ENCODE measurements at regions not wholly inside any gene's neighbourhood (a gene's known extent, or its start where the extent isn't known, plus 50 kb on each side); places are given as distances from the start of the nearest gene placed in this dataset.

DNA sequence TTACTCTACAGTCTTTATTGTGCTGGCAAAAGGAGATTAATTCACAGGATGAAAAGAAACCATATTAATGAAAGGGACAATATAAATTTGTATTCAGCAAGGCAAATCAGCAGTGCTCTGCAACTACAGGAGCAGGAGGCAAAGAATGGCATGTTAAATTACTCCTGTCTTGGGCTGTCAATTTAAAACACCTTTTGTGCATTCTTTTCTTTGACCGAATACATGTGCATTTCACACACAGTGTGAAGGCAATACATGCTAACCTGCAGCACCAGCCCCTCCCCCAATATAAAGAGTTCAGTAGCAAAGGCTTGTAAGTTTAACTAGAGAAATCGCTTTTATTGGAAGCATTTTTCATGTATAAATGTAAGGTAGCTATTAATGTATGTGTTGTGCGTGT is 275.2 kb upstream of the TOPAZ1 start:
- Histone ChIP-seq H3K4me1 (ENCODE audit: insufficient read depth, low read length) (peaks cover 18% of the 10 kb centered on the region), H4K20me1 (ENCODE audit: control insufficient read depth, insufficient read depth, insufficient read length) (no peaks in the 10 kb centered on the region), H3T11ph (ENCODE audit: low read length) (no peak overlapping the region), H3K79me1 (ENCODE audit: insufficient read depth, low read depth, low read length, poor library complexity, severe bottlenecking) (no peaks in the 10 kb centered on the region), H3K56ac (ENCODE audit: insufficient read length, low read depth, low read length) (no peak overlapping the region), H3K23me2 (ENCODE audit: insufficient read length, low read depth, low read length, poor library complexity, severe bottlenecking) (no peaks in the 10 kb centered on the region), H3K4me2 (ENCODE audit: insufficient read depth, insufficient read length, low read length) (no peak overlapping the region), H2BK15ac (ENCODE audit: low read depth, low read length) (no peak overlapping the region), H4K5ac (ENCODE audit: insufficient read length, low read depth, low read length) (no peak overlapping the region), H3K23ac (ENCODE audit: insufficient read length, low read depth, low read length) (no peak overlapping the region), H4K91ac (ENCODE audit: insufficient read length, low read depth, low read length) (no peak overlapping the region), H3K9ac (ENCODE audit: extremely low read depth, insufficient read length, low read length) (no peak overlapping the region), H3K27me3 (ENCODE audit: insufficient read depth, low read length) (no peaks in the 10 kb centered on the region), H2AK5ac (ENCODE audit: insufficient read length, low read length) (no peak overlapping the region), H3K18ac (ENCODE audit: insufficient read length, low read depth, low read length) (no peak overlapping the region), H3K27ac (ENCODE audit: insufficient read length, low read depth, low read length) (no peak overlapping the region), H2BK20ac (ENCODE audit: low read depth, low read length, poor library complexity, severe bottlenecking) (no peak overlapping the region), H3K14ac (ENCODE audit: insufficient read depth, low read length) (no peak overlapping the region), H3K4ac (ENCODE audit: low read depth, low read length) (no peak overlapping the region), H2BK5ac (ENCODE audit: insufficient read length, low read length) (no peak overlapping the region), H2BK120ac (ENCODE audit: low read depth, low read length, poor library complexity, severe bottlenecking) (no peak overlapping the region), H3K9me3 (ENCODE audit: control insufficient read depth, low read depth, low read length) (no peaks in the 10 kb centered on the region), H2AFZ (ENCODE audit: low read length) (no peak overlapping the region), H3K79me2 (ENCODE audit: insufficient read depth, low read length) (no peaks in the 10 kb centered on the region), H4K8ac (replicated peaks; ENCODE audit: insufficient read length, low read depth, low read length) (no peak overlapping the region), H2BK12ac (ENCODE audit: insufficient read length, low read depth, low read length) (no peak overlapping the region)
- Mint-ChIP-seq H3K36me3 (ENCODE audit: insufficient read depth in 1 of 3, low read depth in 3 of 3) (peaks cover 0 to 3% (median 0%) of the 10 kb centered on the region in 3 experiments; a peak in 2 of 7 replicates), H3K27me3 (ENCODE audit: low read depth) (peaks cover 3% of the 10 kb centered on the region; the same call in 1 of the 2 replicates), H3K9me3 (peaks cover 0 to 2% of the 10 kb centered on the region in 2 experiments; a peak in 2 of 5 replicates), H3K27ac (no peak overlapping the region), H3K4me3 (no peak overlapping the region), H3K4me1 (peaks cover 49 to 51% of the 10 kb centered on the region in 2 experiments)
- WGBS (ENCODE audit: extremely low coverage, insufficient read length, low lambda C conversion rate), result 100% methylated on average over 1 of the region's 3 CpGs
- DNase-seq, result no peak
- TF ChIP-seq CTCF (conservative IDR thresholded peaks at IDR 0.05), result no peak

Measured in H9 (cell line).